ENCODE measurements at regions not wholly inside any gene's neighbourhood (a gene's known extent, or its start where the extent isn't known, plus 50 kb on each side); places are given as distances from the start of the nearest gene placed in this dataset.

- TF ChIP-seq, protein P1, sequence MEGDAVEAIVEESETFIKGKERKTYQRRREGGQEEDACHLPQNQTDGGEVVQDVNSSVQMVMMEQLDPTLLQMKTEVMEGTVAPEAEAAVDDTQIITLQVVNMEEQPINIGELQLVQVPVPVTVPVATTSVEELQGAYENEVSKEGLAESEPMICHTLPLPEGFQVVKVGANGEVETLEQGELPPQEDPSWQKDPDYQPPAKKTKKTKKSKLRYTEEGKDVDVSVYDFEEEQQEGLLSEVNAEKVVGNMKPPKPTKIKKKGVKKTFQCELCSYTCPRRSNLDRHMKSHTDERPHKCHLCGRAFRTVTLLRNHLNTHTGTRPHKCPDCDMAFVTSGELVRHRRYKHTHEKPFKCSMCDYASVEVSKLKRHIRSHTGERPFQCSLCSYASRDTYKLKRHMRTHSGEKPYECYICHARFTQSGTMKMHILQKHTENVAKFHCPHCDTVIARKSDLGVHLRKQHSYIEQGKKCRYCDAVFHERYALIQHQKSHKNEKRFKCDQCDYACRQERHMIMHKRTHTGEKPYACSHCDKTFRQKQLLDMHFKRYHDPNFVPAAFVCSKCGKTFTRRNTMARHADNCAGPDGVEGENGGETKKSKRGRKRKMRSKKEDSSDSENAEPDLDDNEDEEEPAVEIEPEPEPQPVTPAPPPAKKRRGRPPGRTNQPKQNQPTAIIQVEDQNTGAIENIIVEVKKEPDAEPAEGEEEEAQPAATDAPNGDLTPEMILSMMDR (conservative IDR thresholded peaks at IDR 0.05) = no peak
- TF ChIP-seq ZFX (IDR thresholded peaks at IDR 0.05) = no peak
These were observed 513.6 kb upstream of the DPH6 start for GRCh38 chr15:36059596-36059995.

Measured in C4-2B (cell line).